ENCODE measurements at regions not wholly inside any gene's neighbourhood (a gene's known extent, or its start where the extent isn't known, plus 50 kb on each side); places are given as distances from the start of the nearest gene placed in this dataset.
"Not testable (repeated sequence)": the region's sequence is repeated elsewhere in the genome, so short reads cannot be mapped to it uniquely, and the experiment has no call there.

DNA sequence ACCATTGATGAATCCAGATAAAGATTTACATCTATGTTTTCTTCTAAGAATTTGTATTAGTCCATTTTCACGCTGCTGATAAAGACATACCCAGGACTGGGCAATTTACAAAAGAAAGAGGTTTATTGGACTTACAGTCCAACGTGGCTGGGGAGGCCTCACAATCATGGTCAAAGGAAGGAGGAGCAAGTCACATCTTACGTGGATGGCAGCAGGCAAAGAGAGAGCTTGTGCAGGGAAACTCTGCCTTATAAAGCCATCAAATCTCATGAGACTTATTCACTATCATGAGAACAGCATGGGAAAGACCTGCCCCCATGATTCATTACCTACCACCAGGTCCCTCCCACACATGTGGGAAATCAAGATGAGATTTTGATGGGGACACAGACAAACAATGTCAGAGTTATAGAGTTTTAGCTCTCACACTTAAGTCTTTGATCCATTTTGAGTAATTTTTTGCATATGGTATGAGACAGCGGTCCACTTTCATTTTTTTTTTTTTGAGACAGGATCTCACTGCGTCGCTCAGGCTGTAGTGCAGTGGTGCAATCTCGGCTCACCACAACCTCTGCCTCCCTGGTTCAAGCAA, 53.5 kb upstream of the JADE2 start:
- DNase-seq, result not testable (repeated sequence)

DNA sequence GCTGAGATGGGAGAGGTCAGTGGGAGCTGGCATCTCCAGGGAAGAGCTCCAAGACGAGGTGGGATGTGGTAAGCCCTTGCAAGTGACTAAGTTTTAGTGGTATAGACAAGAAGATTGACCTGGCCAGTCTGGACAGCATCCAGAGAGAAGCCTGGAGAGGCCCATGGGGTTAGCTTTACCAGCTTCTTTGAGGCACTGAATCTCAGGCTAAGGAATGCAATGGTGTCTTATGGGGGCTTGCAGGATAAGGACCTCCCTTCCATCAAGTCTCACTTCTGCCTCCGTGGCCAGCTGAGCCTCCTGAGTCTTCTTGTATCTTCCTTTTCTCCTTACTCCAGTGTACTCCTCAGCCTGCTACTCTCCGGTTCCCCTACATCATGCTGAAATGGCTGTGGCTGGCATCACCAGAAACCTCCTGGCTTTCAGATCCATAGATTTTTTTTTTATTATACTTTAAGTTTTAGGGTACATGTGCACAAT, 56.5 kb upstream of the JADE2 start:
- DNase-seq, result no peak

DNA sequence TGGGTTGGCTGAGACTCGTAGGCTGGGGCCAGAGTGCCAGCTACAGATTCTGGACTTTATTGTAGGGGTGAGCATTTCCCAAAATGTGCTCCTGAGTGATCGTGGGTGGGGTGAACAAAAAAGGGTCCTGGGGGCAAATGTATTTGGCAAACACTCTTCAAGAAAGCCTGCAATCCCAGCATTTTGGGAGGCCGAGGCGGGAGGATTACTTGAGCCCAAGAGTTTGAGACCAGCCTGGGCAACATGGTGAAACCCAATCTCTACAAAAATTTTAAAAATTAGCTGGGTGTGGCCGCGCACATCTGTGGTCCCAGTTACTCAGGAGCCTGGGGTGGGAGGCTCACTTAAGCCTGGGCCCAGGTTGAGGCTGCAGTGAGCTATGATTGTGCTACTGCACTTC, 55.5 kb upstream of the CDKN2AIPNL start:
- no peak for DNase-seq

DNA sequence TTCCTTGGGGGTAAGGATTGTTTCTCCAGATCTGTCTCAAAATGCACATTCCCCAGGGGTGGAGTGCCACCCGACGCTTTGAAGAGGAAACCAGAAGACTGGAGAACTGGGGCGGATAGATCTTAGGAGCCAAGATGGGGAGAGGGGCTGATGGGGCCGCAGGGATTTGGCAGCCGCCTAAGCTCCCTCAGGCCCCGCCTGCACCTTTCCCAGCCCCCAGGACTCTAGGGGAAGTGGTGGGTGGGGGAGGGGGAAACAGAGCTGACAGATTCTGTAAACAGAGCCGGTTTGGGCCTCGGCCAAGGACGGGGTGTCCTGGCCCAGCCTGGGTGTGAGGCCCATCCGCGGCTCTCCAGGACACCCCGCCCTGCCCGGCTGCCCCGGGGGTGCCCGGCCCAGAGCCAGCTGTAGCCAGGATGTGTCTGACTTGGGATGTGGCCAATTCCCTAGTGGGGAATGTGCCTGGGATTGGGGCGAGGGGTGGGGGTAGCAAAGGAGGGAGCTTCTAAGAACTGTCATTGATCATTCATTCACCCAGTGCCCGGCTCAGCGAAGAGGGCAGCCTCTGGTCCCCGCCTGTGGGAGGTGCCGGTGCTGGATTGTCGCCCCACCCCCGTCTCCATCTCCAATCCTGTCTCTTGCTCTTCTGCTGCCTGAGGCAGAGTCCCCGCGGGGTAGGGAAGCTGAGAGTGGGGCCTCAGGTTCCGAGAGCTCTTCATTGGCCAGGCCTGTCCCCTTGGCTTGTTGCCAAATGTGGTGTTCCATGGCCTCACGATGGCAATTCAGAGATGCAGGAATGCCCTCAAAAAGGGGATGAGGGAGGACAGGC, 54.8 kb upstream of the CDKN2AIPNL start:
- DNase-seq, result peak; percentile 42 to 47

DNA sequence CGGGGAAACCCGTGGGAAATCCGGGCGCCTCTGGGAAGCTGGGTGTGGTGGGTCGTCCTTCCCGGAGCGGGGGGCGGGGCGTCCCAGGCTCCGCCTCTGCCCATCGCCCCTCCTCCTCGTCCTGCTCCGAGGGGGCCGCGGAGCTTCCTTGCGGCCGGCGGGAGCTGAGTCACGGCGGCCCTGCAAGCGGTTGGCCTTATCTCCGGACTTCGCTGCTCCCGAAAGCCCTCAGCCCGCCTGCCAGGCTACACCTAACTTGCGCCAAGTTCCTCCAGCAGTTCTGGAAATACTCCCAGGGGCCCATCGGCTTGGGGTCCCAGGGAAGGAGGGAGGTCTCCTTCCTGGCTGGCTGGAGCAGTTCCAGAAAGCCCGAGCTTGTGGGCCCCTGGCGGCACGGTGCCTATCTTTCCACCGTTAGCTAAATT, 54.1 kb upstream of the CDKN2AIPNL start:
- peak; percentile 61 to 72 for DNase-seq

DNA sequence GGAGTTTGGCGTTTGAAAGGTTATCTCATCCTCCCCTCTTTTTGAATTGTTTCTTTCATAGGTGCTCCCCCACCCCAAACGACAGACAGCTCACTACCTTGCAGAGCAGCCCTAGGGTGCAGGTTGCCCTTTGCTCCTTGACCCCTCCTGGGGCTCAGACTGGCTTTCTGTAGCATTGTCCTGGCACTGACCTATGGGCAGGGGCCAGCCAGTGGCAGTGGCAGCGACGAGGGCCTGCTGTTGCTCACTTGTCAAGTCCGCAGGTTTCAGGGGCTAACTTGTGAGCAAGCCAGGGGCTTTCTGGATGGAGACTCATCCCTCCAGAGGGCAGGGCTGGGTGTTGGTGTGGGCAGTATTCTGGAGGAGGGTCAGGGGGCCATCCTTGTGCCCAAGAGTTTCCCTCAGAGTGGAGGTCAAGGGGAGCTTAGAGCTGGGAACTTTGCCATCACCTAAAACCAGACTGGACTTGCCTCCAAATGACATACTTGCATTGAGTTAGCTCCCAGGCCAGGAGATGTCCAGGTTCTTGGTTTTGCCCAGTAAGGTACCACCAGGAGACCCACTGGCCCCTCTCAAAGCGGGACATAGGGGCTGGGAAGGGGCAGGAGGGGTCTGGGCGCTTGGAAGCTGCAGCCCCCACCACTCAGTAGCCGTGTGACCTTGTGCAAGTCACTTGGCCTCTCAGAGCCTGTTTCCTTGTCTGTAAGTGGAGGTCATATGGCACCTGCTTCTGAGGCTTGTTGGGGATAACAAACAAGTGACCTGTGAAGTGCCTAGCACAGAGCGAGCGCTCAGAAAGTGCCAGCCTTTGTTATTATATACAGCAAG, 53.5 kb upstream of the CDKN2AIPNL start:
- DNase-seq, result no peak

DNA sequence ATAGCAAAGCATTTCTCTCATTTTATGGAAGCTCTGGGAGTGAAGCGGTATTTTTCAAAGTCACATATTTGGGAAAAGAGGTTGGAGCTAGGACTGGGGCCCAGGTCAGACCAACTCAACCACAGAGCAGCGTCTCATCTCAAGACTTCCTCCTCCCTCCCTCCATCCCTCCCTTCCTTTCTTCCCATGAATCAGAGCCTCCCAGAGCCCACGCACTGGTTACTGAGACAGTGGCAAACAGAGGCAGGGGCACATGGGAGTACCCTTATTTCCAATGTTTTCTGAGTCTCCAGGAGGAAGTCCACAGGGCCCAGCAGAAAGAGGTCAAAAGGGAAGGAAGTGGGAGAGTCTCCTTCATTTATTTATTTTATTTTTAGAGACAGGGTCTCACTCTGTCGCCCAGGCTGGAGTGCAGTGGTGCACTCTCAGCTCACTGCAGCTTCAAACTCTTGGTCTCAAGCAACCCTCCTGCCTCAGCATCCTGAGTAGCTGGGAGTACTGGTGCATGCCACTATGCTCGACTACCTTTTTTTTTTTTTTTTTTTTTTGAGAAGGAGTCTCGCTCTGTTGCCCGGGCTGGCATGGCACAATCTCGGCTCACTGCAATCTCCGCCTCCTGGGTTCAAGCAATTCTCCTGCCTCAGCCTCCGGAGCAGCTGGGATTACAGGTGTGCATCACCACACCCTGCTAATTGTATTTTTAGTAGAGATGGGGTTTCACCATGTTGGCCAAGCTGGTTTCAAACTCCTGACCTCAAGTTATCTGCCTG, 52.5 kb upstream of the CDKN2AIPNL start:
- DNase-seq, result no peak

DNA sequence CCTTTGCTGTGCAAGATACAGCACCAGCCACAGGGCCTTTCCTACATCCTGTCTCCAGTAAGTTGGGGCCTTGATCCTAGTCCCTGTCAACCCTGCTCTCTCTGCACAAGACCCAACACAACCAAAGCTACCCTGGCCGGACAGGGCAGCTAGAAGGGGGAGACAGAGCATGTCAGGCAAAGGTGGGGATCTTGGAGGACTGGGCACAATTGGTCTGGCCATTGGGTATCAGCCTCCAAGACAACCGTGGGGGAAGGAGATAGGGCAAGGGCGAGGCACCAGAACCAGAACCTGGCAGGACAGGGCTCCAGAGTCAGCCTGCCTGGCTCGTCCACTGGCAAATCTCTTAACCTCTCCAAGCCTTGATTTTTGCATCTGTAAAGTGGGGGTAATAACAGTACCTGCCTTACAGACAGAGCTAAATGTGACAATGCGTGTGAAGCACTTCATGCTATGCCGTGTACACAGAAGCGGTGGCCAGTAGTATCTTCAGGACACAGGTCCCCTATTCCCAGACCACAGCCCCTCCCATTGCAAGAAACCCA, 51.6 kb upstream of the CDKN2AIPNL start:
- DNase-seq, result no peak

DNA sequence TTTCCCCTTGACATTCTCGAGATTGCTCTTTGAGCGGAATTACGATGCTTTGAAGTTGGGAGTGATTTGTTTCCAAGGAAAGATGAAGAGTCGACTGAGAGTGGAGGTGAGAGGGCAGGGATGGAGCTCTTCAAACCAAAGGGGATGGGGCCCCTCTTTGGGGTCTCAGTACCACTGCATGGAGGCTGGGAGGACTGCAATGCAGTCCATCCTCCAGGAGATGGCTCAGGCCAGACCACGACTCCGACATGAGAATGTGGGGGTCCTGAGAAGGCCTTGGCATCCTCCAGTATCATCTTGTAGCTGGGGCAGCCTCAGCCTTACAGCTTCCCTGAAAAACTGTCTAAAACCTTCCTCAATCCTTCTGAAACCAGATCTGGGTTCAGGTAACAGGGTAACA, 51.1 kb upstream of the CDKN2AIPNL start:
- DNase-seq, result no peak

DNA sequence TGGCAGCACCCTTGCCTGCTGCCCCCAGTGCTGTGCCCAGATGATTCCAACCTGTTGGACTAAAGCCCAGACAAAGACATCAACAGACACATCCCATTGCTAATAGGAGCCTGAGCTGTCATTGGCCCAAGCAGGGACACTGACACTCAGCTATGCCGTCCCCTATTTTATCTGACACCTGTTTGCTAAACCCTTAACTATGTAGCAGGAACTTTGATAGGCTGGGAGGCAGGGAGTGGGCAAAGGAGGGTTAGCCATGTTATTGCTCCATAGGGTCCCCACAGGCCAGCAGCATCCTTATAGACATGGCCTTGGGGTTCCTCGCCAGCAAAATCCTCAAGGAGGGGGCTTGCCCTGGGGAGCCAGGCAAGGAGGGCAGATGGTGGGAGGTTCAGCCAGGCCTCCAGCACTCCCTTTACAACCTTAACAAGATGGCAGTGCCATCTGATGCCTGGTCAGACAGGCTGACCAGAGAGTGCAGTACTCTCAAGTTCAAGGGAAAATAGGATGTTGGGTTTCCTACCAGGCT, 50.4 kb upstream of the CDKN2AIPNL start:
- DNase-seq, result no peak
